HuH-7 (cell line): ENCODE measurements at regions not wholly inside any gene's neighbourhood (a gene's known extent, or its start where the extent isn't known, plus 50 kb on each side); places are given as distances from the start of the nearest gene placed in this dataset.

Experiments used
- DNase-seq: peaks from one replicate; pipeline ENCODE4 v3.0.0; 2011; ENCODE audit warnings: low spot score

GRCh38 chr13:62932256-62932883 is 1516.7 kb upstream of the PCDH20 start:
- no peak for DNase-seq

- DNase-seq, result no peak
Observed at GRCh38 chr13:62931853-62932252, 1516.2 kb upstream of the PCDH20 start.

GRCh38 chr13:62924395-62924794 is 1508.7 kb upstream of the PCDH20 start:
- DNase-seq, result no peak

- DNase-seq, result no peak
Observed at GRCh38 chr13:62920159-62920558, 1504.5 kb upstream of the PCDH20 start.

- DNase-seq, result no peak
Observed at GRCh38 chr13:62919491-62919890, 1503.8 kb upstream of the PCDH20 start.

GRCh38 chr13:62910541-62911060 is 1495.0 kb upstream of the PCDH20 start:
- no peak for DNase-seq

- no peak for DNase-seq
Observed at GRCh38 chr13:62908321-62908720, 1492.7 kb upstream of the PCDH20 start.

GRCh38 chr13:62906896-62907295 is 1491.2 kb upstream of the PCDH20 start:
- DNase-seq, result no peak

- no peak for DNase-seq
Observed at GRCh38 chr13:62906469-62906868, 1490.8 kb upstream of the PCDH20 start.

GRCh38 chr13:62887046-62887445 is 1471.4 kb upstream of the PCDH20 start:
- DNase-seq, result no peak

GRCh38 chr13:62879071-62879470 is 1463.4 kb upstream of the PCDH20 start:
- DNase-seq, result no peak

GRCh38 chr13:62875118-62875640 is 1459.5 kb upstream of the PCDH20 start:
- DNase-seq, result no peak

- no peak for DNase-seq
Observed at GRCh38 chr13:62850331-62850730, 1434.7 kb upstream of the PCDH20 start.

- no peak for DNase-seq
Observed at GRCh38 chr13:62847520-62847919, 1431.9 kb upstream of the PCDH20 start.

- no peak for DNase-seq
Observed at GRCh38 chr13:62846302-62846701, 1430.7 kb upstream of the PCDH20 start.

GRCh38 chr13:62839338-62839737 is 1423.7 kb upstream of the PCDH20 start:
- no peak for DNase-seq

- DNase-seq, result no peak
Observed at GRCh38 chr13:62838929-62839328, 1423.3 kb upstream of the PCDH20 start.

- DNase-seq, result no peak
Observed at GRCh38 chr13:62837895-62838294, 1422.2 kb upstream of the PCDH20 start.

- no peak for DNase-seq
Observed at GRCh38 chr13:62829486-62829885, 1413.8 kb upstream of the PCDH20 start.

GRCh38 chr13:62799931-62800436 is 1384.3 kb upstream of the PCDH20 start:
- DNase-seq, result no peak

- DNase-seq, result no peak
Observed at GRCh38 chr13:62799038-62799535, 1383.4 kb upstream of the PCDH20 start.

GRCh38 chr13:62793850-62794249 is 1378.2 kb upstream of the PCDH20 start:
- no peak for DNase-seq

GRCh38 chr13:62781866-62782265 is 1366.2 kb upstream of the PCDH20 start:
- no peak for DNase-seq

GRCh38 chr13:62779161-62779560 is 1363.5 kb upstream of the PCDH20 start:
- no peak for DNase-seq
